ENCODE measurements at regions not wholly inside any gene's neighbourhood (a gene's known extent, or its start where the extent isn't known, plus 50 kb on each side); places are given as distances from the start of the nearest gene placed in this dataset.

DNA sequence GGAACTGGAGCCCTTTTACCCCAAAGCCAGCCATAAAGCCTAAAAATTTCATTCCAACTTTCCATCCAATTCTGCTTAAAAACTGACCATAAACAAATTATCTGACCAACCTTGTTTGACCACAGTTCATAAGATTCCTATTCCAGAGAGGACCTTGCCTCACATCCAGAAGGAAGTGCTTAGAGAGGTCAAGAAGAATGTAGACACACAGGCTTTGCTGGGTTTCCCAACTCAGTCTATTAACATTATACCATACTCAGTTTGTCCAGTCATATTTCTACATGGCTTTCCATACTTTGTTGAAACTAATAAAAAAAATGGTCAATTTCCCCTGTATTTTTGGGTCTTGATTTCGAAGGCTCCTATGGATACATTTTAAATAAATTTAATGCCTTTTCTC lies 1522.5 kb downstream of the ARAP2 start:
- TF ChIP-seq, protein P1, sequence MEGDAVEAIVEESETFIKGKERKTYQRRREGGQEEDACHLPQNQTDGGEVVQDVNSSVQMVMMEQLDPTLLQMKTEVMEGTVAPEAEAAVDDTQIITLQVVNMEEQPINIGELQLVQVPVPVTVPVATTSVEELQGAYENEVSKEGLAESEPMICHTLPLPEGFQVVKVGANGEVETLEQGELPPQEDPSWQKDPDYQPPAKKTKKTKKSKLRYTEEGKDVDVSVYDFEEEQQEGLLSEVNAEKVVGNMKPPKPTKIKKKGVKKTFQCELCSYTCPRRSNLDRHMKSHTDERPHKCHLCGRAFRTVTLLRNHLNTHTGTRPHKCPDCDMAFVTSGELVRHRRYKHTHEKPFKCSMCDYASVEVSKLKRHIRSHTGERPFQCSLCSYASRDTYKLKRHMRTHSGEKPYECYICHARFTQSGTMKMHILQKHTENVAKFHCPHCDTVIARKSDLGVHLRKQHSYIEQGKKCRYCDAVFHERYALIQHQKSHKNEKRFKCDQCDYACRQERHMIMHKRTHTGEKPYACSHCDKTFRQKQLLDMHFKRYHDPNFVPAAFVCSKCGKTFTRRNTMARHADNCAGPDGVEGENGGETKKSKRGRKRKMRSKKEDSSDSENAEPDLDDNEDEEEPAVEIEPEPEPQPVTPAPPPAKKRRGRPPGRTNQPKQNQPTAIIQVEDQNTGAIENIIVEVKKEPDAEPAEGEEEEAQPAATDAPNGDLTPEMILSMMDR (conservative IDR thresholded peaks at IDR 0.05 in 1 of 2, IDR thresholded peaks at IDR 0.05 in 1 of 2; ENCODE audit: low read depth in 1 of 2, low read length in 2 of 2), result no peak
- no peak for TF ChIP-seq EZH2 (IDR thresholded peaks at IDR 0.05; ENCODE audit: low read length, missing control alignments)

All from fibroblast of lung (primary cell).